ENCODE measurements at regions not wholly inside any gene's neighbourhood (a gene's known extent, or its start where the extent isn't known, plus 50 kb on each side); places are given as distances from the start of the nearest gene placed in this dataset.
A peak's percentile ranks its signal among the peaks of the same experiment; 100 is the strongest.

DNA sequence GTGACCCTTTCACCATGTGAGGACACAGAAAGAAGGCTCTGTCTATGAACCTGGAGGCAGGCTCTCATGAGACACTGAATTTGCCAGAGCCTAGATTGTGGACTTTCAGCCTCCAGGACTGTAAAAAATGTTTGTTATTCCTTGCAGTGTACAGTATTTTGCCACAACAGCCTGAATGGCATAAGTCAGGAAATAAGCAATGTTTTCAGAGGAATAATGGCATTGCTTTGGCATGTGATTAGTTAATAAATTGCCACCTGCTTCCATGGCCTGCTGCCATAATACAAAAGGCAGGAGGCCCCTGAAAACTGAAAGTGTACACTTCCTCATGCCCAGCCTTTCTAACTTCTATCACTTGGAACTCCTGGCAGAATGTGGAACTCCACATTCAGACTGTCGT lies 408.1 kb downstream of the GADD45G start:
- no peak for DNase-seq (ENCODE audit: low spot score in 2 of 2)
- 67% methylated on average over 1 of the region's 1 CpG for WGBS
- Histone ChIP-seq H3K4me3 (no peak overlapping the region), H3K27me3 (no peaks in the 10 kb centered on the region), H3K9me3 (no peaks in the 10 kb centered on the region), H3K27ac (no peak overlapping the region), H3K4me1 (peaks cover 13% of the 10 kb centered on the region), H3K36me3 (no peaks in the 10 kb centered on the region)
- no peak for TF ChIP-seq POLR2A (IDR thresholded peaks at IDR 0.05)
- TF ChIP-seq EP300 (IDR thresholded peaks at IDR 0.05) = no peak
- TF ChIP-seq CTCF (IDR thresholded peaks at IDR 0.05) = no peak
- no peak for TF ChIP-seq POLR2AphosphoS5 (IDR thresholded peaks at IDR 0.05)

- Histone ChIP-seq H3K4me3 (no peak overlapping the region), H3K27me3 (no peaks in the 10 kb centered on the region), H3K9me3 (no peaks in the 10 kb centered on the region), H3K27ac (peak overlapping the region; percentile 55), H3K4me1 (peaks cover 13% of the 10 kb centered on the region), H3K36me3 (no peaks in the 10 kb centered on the region)
- peak in 1 of 2 donors; percentile 69 for DNase-seq (ENCODE audit: low spot score in 2 of 2)
- TF ChIP-seq POLR2AphosphoS5 (IDR thresholded peaks at IDR 0.05) (no peak), EP300 (IDR thresholded peaks at IDR 0.05) (no peak), POLR2A (IDR thresholded peaks at IDR 0.05) (no peak), CTCF (IDR thresholded peaks at IDR 0.05) (no peak)
- 85% methylated on average over 8 of the region's 8 CpGs for WGBS
Measured at GRCh38 chr9:90013778-90014177, 409.0 kb downstream of the GADD45G start.

DNA sequence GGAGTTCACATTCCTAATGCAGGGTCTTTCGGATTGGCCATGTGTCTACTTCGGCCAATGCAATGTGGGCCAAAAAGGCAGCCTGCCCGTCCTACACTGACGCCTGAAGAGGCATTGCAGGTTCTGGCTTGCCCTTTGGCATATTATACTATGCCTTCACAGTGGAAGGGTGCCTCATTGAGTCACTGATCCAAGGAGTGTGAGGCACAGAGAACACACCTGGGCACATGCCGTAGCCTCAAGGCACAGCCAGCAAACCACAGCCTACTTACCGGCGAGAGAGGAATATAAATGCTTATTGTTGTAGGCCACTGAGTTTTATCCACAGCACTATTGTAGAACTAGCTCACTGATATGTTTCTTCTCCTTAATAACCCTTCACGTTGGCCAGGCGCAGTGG lies 409.6 kb downstream of the GADD45G start:
- Histone ChIP-seq H3K4me3 (no peak overlapping the region), H3K9me3 (no peaks in the 10 kb centered on the region), H3K27me3 (no peaks in the 10 kb centered on the region), H3K27ac (peak overlapping the region; percentile 76), H3K4me1 (peaks cover 13% of the 10 kb centered on the region), H3K36me3 (no peaks in the 10 kb centered on the region)
- TF ChIP-seq EP300 (IDR thresholded peaks at IDR 0.05) (no peak), POLR2A (IDR thresholded peaks at IDR 0.05) (no peak), POLR2AphosphoS5 (IDR thresholded peaks at IDR 0.05) (peak in 2 of 3 donors; percentile 48 to 80), CTCF (IDR thresholded peaks at IDR 0.05) (no peak)
- 48% methylated on average over 9 of the region's 9 CpGs for WGBS
- peak in 1 of 2 donors; percentile 70 for DNase-seq (ENCODE audit: low spot score in 2 of 2)

GRCh38 chr9:90016272-90016671 lies 411.5 kb downstream of the GADD45G start:
- no peak overlapping the region for H3K4me3 ChIP-seq
- WGBS = 92% methylated on average over 1 of the region's 1 CpG
- H3K9me3 ChIP-seq = no peaks in the 10 kb centered on the region
- no peak for TF ChIP-seq EP300 (IDR thresholded peaks at IDR 0.05)
- no peak for TF ChIP-seq POLR2A (IDR thresholded peaks at IDR 0.05)
- TF ChIP-seq CTCF (IDR thresholded peaks at IDR 0.05) = no peak
- TF ChIP-seq POLR2AphosphoS5 (IDR thresholded peaks at IDR 0.05) = no peak
- H3K4me1 ChIP-seq = peaks cover 16% of the 10 kb centered on the region
- no peak overlapping the region for H3K27ac ChIP-seq
- no peaks in the 10 kb centered on the region for H3K27me3 ChIP-seq
- H3K36me3 ChIP-seq = no peaks in the 10 kb centered on the region
- peak in 1 of 2 donors; percentile 7 for DNase-seq (ENCODE audit: low spot score in 2 of 2)

DNA sequence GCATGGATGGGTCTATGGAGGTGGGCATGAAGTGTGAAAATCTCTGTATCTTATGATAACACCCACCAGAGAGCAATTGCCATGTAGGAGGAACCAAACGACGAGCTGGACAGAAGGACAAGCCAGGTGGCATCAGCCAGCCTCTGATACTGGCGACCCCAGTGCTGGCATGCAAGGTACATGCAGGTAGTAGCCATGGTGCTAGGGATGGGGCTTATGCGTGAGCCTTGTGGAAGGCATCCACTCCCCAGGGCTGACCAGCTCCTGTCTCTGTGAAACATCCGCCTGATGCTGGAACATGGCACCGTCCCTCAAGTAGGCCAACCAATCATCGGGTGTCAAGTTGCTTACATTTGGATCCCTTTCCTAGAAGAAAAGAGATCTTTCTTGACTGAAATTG lies 412.9 kb downstream of the GADD45G start:
- H3K9me3 ChIP-seq = no peaks in the 10 kb centered on the region
- no peak overlapping the region for H3K4me3 ChIP-seq
- no peaks in the 10 kb centered on the region for H3K36me3 ChIP-seq
- peaks cover 16% of the 10 kb centered on the region for H3K4me1 ChIP-seq
- no peak overlapping the region for H3K27ac ChIP-seq
- DNase-seq (ENCODE audit: low spot score in 2 of 2) = peak in 1 of 2 donors; percentile 58
- WGBS = 95% methylated on average over 7 of the region's 7 CpGs
- H3K27me3 ChIP-seq = no peaks in the 10 kb centered on the region
- TF ChIP-seq CTCF (IDR thresholded peaks at IDR 0.05) = no peak

Measured in suprapubic skin (tissue), 4 donors.